Breast epithelium (tissue), 3 donors: ENCODE measurements at regions not wholly inside any gene's neighbourhood (a gene's known extent, or its start where the extent isn't known, plus 50 kb on each side); places are given as distances from the start of the nearest gene placed in this dataset.

Experiments
- CTCF ChIP-seq, 3 donors: fragments of 450-650 bp; IDR thresholded peaks; one replicate each; pipeline ENCODE4 v1.5.1; 2016 to 2017; ENCODE audit warnings: antibody characterized with exemption in 3 of 3, mild to moderate bottlenecking in 3 of 3, moderate library complexity in 3 of 3
- POLR2A ChIP-seq: fragments of 450-650 bp; IDR thresholded peaks from one replicate; pipeline ENCODE4 v1.6.1; 2016; ENCODE audit warnings: antibody characterized with exemption, mild to moderate bottlenecking, moderate library complexity

- TF ChIP-seq CTCF (IDR thresholded peaks at IDR 0.05) (no peak), POLR2A (no peak)
These were observed 289.8 kb upstream of the GRAMD2B start for GRCh38 chr5:126133424-126133823.
